ENCODE measurements at regions not wholly inside any gene's neighbourhood (a gene's known extent, or its start where the extent isn't known, plus 50 kb on each side); places are given as distances from the start of the nearest gene placed in this dataset.
A peak's percentile ranks its signal among the peaks of the same experiment; 100 is the strongest.

DNA sequence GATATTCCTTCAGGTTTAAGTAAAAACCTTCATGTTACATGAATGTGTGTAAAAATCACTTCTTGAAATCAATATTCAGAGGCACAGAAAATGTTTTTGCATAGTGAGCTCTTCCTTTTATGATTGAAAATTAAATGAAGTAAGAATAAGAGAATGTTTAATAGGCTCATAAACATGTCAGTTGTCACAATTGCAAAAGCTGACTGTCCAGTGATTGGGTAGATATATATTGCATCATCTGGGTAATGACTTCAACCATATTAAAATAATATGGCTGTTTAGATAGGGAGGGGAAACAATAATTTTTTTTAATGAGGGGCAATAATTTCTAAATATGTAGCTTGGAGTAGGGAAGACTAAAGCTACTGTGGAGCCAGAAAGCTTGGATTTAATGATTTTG, 529.8 kb upstream of the GOLIM4 start:
- ChIA-PET CTCF (interaction anchor here (1.0 to 1.2 kb wide), 4 partner anchors 109 to 414 kb away, joined by 3 to 4 read pairs (median 3); no protein-coding TSS in a partner anchor), POLR2A (no interaction called here)
- H3K4me1 ChIP-seq (ENCODE audit: control extremely low read depth in 1 of 4, control insufficient read depth in 4 of 4, insufficient read depth in 4 of 4, low read length in 3 of 4) = peaks cover 0 to 2% (median 0%) of the 10 kb centered on the region in 4 experiments
- no peaks in the 10 kb centered on the region for H3K36me3 ChIP-seq (ENCODE audit: control insufficient read depth in 4 of 4, insufficient read depth in 4 of 4, low read length in 3 of 4)
- H3K27ac ChIP-seq (ENCODE audit: insufficient read depth in 1 of 2, low read depth in 1 of 2, low read length in 2 of 2, poor library complexity in 1 of 2, severe bottlenecking in 2 of 2) = no peak overlapping the region
- DNase-seq = no peak
- no peaks in the 10 kb centered on the region for H3K9me3 ChIP-seq (ENCODE audit: control extremely low read depth in 1 of 5, control insufficient read depth in 4 of 5, insufficient read depth in 2 of 5, low read depth in 1 of 5, low read length in 4 of 5)
- H3K27me3 ChIP-seq (replicated peaks in 2 of 5; ENCODE audit: control insufficient read depth in 4 of 5, insufficient read depth in 5 of 5, low read length in 4 of 5) = no peaks in the 10 kb centered on the region
- H3K4me3 ChIP-seq (ENCODE audit: control insufficient read depth in 1 of 7, extremely low read depth in 1 of 7, insufficient read depth in 4 of 7, low read depth in 2 of 7, low read length in 6 of 7) = no peak overlapping the region

DNA sequence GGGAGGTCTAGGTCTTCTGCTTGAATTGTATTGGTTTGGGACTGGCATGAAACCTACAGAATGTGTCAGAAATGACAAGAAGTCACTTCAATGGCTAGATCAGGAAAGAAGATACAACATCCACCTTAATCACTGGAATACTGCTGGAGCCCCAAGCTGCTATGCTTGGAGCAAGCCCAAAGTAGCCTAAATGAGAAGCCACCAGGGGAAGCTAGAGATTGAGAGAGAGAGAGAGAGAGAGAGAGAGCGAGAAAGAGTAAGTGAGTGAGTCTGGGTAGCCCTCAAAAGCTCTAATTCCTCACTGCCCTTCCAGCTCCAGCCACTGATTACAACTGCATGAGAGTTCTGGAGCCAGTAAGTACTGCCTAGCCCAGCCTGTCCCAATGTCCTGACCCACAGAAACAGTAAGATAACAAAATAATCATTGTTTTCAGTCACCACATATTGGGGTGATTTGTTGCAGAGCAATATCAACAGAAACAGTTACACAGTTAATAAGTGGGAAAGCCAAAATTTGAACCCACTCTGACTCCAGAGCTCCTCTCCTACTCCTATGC, 529.2 kb upstream of the GOLIM4 start:
- Histone ChIP-seq H3K36me3 (ENCODE audit: control insufficient read depth in 4 of 4, insufficient read depth in 4 of 4, low read length in 3 of 4) (no peaks in the 10 kb centered on the region), H3K4me1 (ENCODE audit: control extremely low read depth in 1 of 4, control insufficient read depth in 4 of 4, insufficient read depth in 4 of 4, low read length in 3 of 4) (peaks cover 0 to 4% (median 1%) of the 10 kb centered on the region in 4 experiments), H3K9me3 (ENCODE audit: control extremely low read depth in 1 of 5, control insufficient read depth in 4 of 5, insufficient read depth in 2 of 5, low read depth in 1 of 5, low read length in 4 of 5) (no peaks in the 10 kb centered on the region), H3K27ac (ENCODE audit: insufficient read depth in 1 of 2, low read depth in 1 of 2, low read length in 2 of 2, poor library complexity in 1 of 2, severe bottlenecking in 2 of 2) (no peak overlapping the region), H3K4me3 (ENCODE audit: control insufficient read depth in 1 of 7, extremely low read depth in 1 of 7, insufficient read depth in 4 of 7, low read depth in 2 of 7, low read length in 6 of 7) (no peak overlapping the region), H3K27me3 (replicated peaks in 2 of 5; ENCODE audit: control insufficient read depth in 4 of 5, insufficient read depth in 5 of 5, low read length in 4 of 5) (no peaks in the 10 kb centered on the region)
- no peak for DNase-seq
- ChIA-PET POLR2A (interaction anchor here (0.6 kb wide), 1 partner anchor 180 kb away, joined by 4 read pairs; no protein-coding TSS in a partner anchor), CTCF (interaction anchor here (1.0 to 1.2 kb wide), 5 partner anchors 108 to 413 kb away, joined by 3 to 4 read pairs (median 3); no protein-coding TSS in a partner anchor)
- WGBS (ENCODE audit: insufficient coverage) = no CpG with 5 or more reads among the region's 1 CpG

DNA sequence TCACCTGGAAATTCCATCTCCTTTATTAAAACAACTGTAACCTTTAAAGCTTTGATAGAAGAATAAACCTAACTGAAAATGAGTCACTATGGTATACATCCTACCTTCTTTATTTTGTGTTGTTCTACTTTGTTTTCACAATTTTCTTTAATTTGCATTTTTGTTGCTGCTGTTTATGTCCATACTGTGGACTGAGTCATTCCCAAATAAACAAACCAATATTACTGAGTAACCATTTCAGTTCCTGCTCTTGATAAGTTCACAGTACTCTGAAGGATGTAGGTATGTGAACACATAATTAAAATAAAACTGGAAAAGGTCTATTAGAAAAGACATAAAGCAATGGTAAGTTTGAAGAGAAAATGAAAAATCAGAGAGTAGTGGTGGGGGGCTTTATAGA, 528.5 kb upstream of the GOLIM4 start:
- ChIA-PET POLR2A (no interaction called here), CTCF (interaction anchor here (1.2 to 1.5 kb wide), 3 partner anchors 16 to 376 kb away, joined by 3 to 4 read pairs (median 3); no protein-coding TSS in a partner anchor)
- no peaks in the 10 kb centered on the region for H3K27me3 ChIP-seq (replicated peaks in 2 of 5; ENCODE audit: control insufficient read depth in 4 of 5, insufficient read depth in 5 of 5, low read length in 4 of 5)
- H3K36me3 ChIP-seq (ENCODE audit: control insufficient read depth in 4 of 4, insufficient read depth in 4 of 4, low read length in 3 of 4) = no peaks in the 10 kb centered on the region
- H3K4me1 ChIP-seq (ENCODE audit: control extremely low read depth in 1 of 4, control insufficient read depth in 4 of 4, insufficient read depth in 4 of 4, low read length in 3 of 4) = peaks cover 0 to 12% (median 6%) of the 10 kb centered on the region in 4 experiments
- no peak overlapping the region for H3K27ac ChIP-seq (ENCODE audit: insufficient read depth in 1 of 2, low read depth in 1 of 2, low read length in 2 of 2, poor library complexity in 1 of 2, severe bottlenecking in 2 of 2)
- no peaks in the 10 kb centered on the region for H3K9me3 ChIP-seq (ENCODE audit: control extremely low read depth in 1 of 5, control insufficient read depth in 4 of 5, insufficient read depth in 2 of 5, low read depth in 1 of 5, low read length in 4 of 5)
- no peak overlapping the region for H3K4me3 ChIP-seq (ENCODE audit: control insufficient read depth in 1 of 7, extremely low read depth in 1 of 7, insufficient read depth in 4 of 7, low read depth in 2 of 7, low read length in 6 of 7)
- DNase-seq = no peak

DNA sequence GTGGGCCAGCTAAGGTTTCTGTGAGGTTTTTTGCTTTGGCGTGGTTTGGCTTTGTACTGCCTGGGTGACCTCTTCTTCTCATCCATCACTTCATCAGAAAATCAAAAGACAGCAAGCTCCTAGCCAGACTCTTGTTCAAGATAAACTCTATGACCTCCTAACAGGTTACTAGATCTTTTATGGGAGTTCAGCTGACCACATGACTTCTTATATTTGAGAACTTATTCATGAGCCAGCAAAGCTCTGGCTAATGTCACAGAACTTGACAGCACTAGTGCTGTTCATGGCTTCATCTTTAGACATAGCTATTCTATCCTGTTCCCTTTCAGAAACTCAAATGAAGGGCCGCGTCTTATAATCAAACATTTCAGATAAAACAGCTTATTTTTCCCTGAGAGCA, 527.1 kb upstream of the GOLIM4 start:
- no peaks in the 10 kb centered on the region for H3K9me3 ChIP-seq (ENCODE audit: control extremely low read depth in 1 of 5, control insufficient read depth in 4 of 5, insufficient read depth in 2 of 5, low read depth in 1 of 5, low read length in 4 of 5)
- POLR2A ChIA-PET = no interaction called here
- CTCF ChIA-PET = interaction anchor here (1.2 to 1.5 kb wide), 3 partner anchors 14 to 411 kb away, joined by 4 to 5 read pairs (median 5); no protein-coding TSS in a partner anchor
- no peak overlapping the region for H3K4me3 ChIP-seq (ENCODE audit: control insufficient read depth in 1 of 7, extremely low read depth in 1 of 7, insufficient read depth in 4 of 7, low read depth in 2 of 7, low read length in 6 of 7)
- H3K36me3 ChIP-seq (ENCODE audit: control insufficient read depth in 4 of 4, insufficient read depth in 4 of 4, low read length in 3 of 4) = no peaks in the 10 kb centered on the region
- no peaks in the 10 kb centered on the region for H3K27me3 ChIP-seq (replicated peaks in 2 of 5; ENCODE audit: control insufficient read depth in 4 of 5, insufficient read depth in 5 of 5, low read length in 4 of 5)
- H3K27ac ChIP-seq (ENCODE audit: insufficient read depth in 1 of 2, low read depth in 1 of 2, low read length in 2 of 2, poor library complexity in 1 of 2, severe bottlenecking in 2 of 2) = no peak overlapping the region
- WGBS (ENCODE audit: insufficient coverage) = no CpG with 5 or more reads among the region's 3 CpGs
- DNase-seq = no peak
- H3K4me1 ChIP-seq (ENCODE audit: control extremely low read depth in 1 of 4, control insufficient read depth in 4 of 4, insufficient read depth in 4 of 4, low read length in 3 of 4) = peaks cover 7 to 24% (median 12%) of the 10 kb centered on the region in 4 experiments

DNA sequence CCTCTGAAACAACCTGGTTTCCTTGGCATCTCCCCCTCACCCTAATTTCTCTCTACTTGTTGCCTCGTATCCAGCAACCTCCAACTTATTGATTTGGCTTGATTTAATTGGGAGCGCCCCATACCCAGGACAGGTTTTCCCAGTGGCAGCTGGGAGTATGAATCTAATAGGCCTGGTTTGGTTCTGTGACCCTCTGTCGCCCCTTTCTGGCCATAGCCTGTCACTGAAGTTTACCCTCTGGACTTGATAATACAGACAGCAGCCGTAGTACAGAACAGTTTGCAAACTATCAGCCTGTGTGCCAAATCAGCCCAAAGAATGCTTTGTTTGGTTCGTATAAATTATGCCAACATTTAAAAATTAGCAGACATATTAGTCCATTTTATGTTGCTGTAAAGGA, 525.1 kb upstream of the GOLIM4 start:
- Histone ChIP-seq H3K27ac (ENCODE audit: insufficient read depth in 1 of 2, low read depth in 1 of 2, low read length in 2 of 2, poor library complexity in 1 of 2, severe bottlenecking in 2 of 2) (no peak overlapping the region), H3K4me1 (ENCODE audit: control extremely low read depth in 1 of 4, control insufficient read depth in 4 of 4, insufficient read depth in 4 of 4, low read length in 3 of 4) (peaks cover 11 to 43% (median 21%) of the 10 kb centered on the region in 4 experiments), H3K27me3 (replicated peaks in 2 of 5; ENCODE audit: control insufficient read depth in 4 of 5, insufficient read depth in 5 of 5, low read length in 4 of 5) (no peaks in the 10 kb centered on the region), H3K4me3 (ENCODE audit: control insufficient read depth in 1 of 7, extremely low read depth in 1 of 7, insufficient read depth in 4 of 7, low read depth in 2 of 7, low read length in 6 of 7) (no peak overlapping the region), H3K9me3 (ENCODE audit: control extremely low read depth in 1 of 5, control insufficient read depth in 4 of 5, insufficient read depth in 2 of 5, low read depth in 1 of 5, low read length in 4 of 5) (no peaks in the 10 kb centered on the region), H3K36me3 (ENCODE audit: control insufficient read depth in 4 of 4, insufficient read depth in 4 of 4, low read length in 3 of 4) (no peaks in the 10 kb centered on the region)
- POLR2A ChIA-PET = interaction anchor here (0.9 kb wide), 1 partner anchor 410 kb away, joined by 5 read pairs; no protein-coding TSS in a partner anchor
- CTCF ChIA-PET = interaction anchor here (0.7 to 4.3 kb wide), 23 partner anchors 8 to 574 kb away, joined by 3 to 31 read pairs (median 4); no protein-coding TSS in a partner anchor
- 25% methylated on average over 1 of the region's 5 CpGs for WGBS (ENCODE audit: insufficient coverage)
- DNase-seq = peak; percentile 58 to 66 (median 61)

DNA sequence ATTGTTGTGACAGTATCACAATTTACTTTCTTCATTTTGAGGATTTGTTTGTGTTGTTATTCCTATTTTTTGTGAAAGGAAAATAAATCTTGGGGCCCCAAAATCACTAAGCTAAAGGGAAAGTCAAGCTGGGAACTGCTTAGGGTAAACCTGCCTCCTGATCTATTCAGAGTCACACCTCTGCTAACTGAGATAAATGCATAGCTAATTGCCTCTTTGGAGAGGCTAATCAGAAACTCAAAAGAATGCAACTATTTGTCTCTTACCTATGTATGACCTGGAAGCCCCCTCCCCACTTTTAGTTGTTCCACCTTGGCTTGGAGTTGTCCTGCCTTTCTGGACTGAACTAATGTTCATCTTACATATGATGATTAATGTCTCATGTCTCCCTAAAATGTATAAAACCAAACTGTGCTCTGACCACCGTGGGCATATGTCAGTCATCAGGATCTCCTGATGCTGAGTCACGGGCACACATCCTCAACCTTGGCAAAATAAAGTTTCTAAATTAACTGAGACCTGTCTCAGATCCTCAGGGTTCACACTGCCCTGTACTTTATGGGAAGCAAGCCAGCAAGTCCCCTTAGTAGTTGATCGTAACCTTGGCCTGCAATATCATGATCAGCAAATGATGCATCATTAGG, 523.2 kb upstream of the GOLIM4 start:
- Histone ChIP-seq H3K4me1 (ENCODE audit: control extremely low read depth in 1 of 4, control insufficient read depth in 4 of 4, insufficient read depth in 4 of 4, low read length in 3 of 4) (peaks cover 19 to 62% (median 33%) of the 10 kb centered on the region in 4 experiments), H3K27me3 (replicated peaks in 2 of 5; ENCODE audit: control insufficient read depth in 4 of 5, insufficient read depth in 5 of 5, low read length in 4 of 5) (no peaks in the 10 kb centered on the region), H3K27ac (ENCODE audit: insufficient read depth in 1 of 2, low read depth in 1 of 2, low read length in 2 of 2, poor library complexity in 1 of 2, severe bottlenecking in 2 of 2) (peak overlapping the region in 1 of 2 experiments; percentile 29), H3K9me3 (ENCODE audit: control extremely low read depth in 1 of 5, control insufficient read depth in 4 of 5, insufficient read depth in 2 of 5, low read depth in 1 of 5, low read length in 4 of 5) (no peaks in the 10 kb centered on the region), H3K36me3 (ENCODE audit: control insufficient read depth in 4 of 4, insufficient read depth in 4 of 4, low read length in 3 of 4) (no peaks in the 10 kb centered on the region), H3K4me3 (ENCODE audit: control insufficient read depth in 1 of 7, extremely low read depth in 1 of 7, insufficient read depth in 4 of 7, low read depth in 2 of 7, low read length in 6 of 7) (no peak overlapping the region)
- peak in 2 of 3 donors; percentile 36 to 62 for DNase-seq
- ChIA-PET POLR2A (interaction anchor here (0.6 kb wide), 1 partner anchor 99 kb away, joined by 3 read pairs; no protein-coding TSS in a partner anchor), CTCF (interaction anchor here (0.6 to 4.3 kb wide), 7 partner anchors 14 to 413 kb away, joined by 3 to 31 read pairs (median 4); no protein-coding TSS in a partner anchor)
- WGBS (ENCODE audit: insufficient coverage) = 44% methylated on average over 3 of the region's 3 CpGs

DNA sequence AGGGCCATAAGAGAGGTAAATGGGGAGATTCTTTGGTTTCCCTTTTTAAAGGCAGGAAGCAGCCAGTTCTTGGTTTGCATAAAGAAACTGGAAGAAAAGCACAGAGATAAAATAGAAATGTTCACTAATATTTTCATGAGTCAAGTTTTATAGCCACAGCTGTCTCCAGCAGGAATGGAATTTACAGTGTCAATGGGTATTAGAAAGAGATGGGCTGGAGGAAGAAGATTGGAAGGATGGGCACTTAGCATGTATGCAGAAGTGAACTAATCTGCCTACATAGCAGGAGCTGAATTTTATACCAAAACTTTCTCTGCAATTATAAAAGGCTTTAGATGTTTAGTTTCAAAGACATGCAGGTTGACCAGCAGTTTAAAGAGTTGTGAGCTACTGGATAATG, 521.9 kb upstream of the GOLIM4 start:
- ChIA-PET POLR2A (no interaction called here), CTCF (interaction anchor here (1.1 to 4.3 kb wide), 3 partner anchors 14 to 107 kb away, joined by 3 to 31 read pairs (median 3); no protein-coding TSS in a partner anchor)
- H3K27me3 ChIP-seq (replicated peaks in 2 of 5; ENCODE audit: control insufficient read depth in 4 of 5, insufficient read depth in 5 of 5, low read length in 4 of 5) = no peaks in the 10 kb centered on the region
- DNase-seq = peak in 2 of 3 donors; percentile 55 to 64
- H3K36me3 ChIP-seq (ENCODE audit: control insufficient read depth in 4 of 4, insufficient read depth in 4 of 4, low read length in 3 of 4) = no peaks in the 10 kb centered on the region
- peaks cover 27 to 69% (median 37%) of the 10 kb centered on the region in 4 experiments for H3K4me1 ChIP-seq (ENCODE audit: control extremely low read depth in 1 of 4, control insufficient read depth in 4 of 4, insufficient read depth in 4 of 4, low read length in 3 of 4)
- no peaks in the 10 kb centered on the region for H3K9me3 ChIP-seq (ENCODE audit: control extremely low read depth in 1 of 5, control insufficient read depth in 4 of 5, insufficient read depth in 2 of 5, low read depth in 1 of 5, low read length in 4 of 5)
- peak overlapping the region in 1 of 2 experiments; percentile 6 for H3K27ac ChIP-seq (ENCODE audit: insufficient read depth in 1 of 2, low read depth in 1 of 2, low read length in 2 of 2, poor library complexity in 1 of 2, severe bottlenecking in 2 of 2)
- H3K4me3 ChIP-seq (ENCODE audit: control insufficient read depth in 1 of 7, extremely low read depth in 1 of 7, insufficient read depth in 4 of 7, low read depth in 2 of 7, low read length in 6 of 7) = peak overlapping the region in 2 of 7 experiments; percentile 12 to 26

All from common myeloid progenitor, CD34-positive (primary cell).